ENCODE measurements at regions not wholly inside any gene's neighbourhood (a gene's known extent, or its start where the extent isn't known, plus 50 kb on each side); places are given as distances from the start of the nearest gene placed in this dataset.

- TF ChIP-seq, protein P1, sequence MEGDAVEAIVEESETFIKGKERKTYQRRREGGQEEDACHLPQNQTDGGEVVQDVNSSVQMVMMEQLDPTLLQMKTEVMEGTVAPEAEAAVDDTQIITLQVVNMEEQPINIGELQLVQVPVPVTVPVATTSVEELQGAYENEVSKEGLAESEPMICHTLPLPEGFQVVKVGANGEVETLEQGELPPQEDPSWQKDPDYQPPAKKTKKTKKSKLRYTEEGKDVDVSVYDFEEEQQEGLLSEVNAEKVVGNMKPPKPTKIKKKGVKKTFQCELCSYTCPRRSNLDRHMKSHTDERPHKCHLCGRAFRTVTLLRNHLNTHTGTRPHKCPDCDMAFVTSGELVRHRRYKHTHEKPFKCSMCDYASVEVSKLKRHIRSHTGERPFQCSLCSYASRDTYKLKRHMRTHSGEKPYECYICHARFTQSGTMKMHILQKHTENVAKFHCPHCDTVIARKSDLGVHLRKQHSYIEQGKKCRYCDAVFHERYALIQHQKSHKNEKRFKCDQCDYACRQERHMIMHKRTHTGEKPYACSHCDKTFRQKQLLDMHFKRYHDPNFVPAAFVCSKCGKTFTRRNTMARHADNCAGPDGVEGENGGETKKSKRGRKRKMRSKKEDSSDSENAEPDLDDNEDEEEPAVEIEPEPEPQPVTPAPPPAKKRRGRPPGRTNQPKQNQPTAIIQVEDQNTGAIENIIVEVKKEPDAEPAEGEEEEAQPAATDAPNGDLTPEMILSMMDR (IDR thresholded peaks at IDR 0.05) = no peak
- TF ChIP-seq POLR2A (IDR thresholded peaks at IDR 0.05) (no peak), EP300 (IDR thresholded peaks at IDR 0.05) (no peak)
These were observed 144.7 kb upstream of the SEMA3A start for GRCh38 chr7:84339306-84339705.

Measured in tibial nerve (tissue), 4 donors.